ENCODE measurements at regions not wholly inside any gene's neighbourhood (a gene's known extent, or its start where the extent isn't known, plus 50 kb on each side); places are given as distances from the start of the nearest gene placed in this dataset.
"Not testable (repeated sequence)": the region's sequence is repeated elsewhere in the genome, so short reads cannot be mapped to it uniquely, and the experiment has no call there.

- Mint-ChIP-seq H3K36me3 (ENCODE audit: low read depth) (no peaks in the 10 kb centered on the region), H3K27ac (no peak overlapping the region), H3K9me3 (peaks cover 4% of the 10 kb centered on the region), H3K4me1 (ENCODE audit: low read depth) (no peaks in the 10 kb centered on the region), H3K4me3 (no peak overlapping the region), H3K27me3 (no peaks in the 10 kb centered on the region)
- no peak for ATAC-seq (ENCODE audit: poor library complexity)
- intact Hi-C loops (cut with DNase I, micrococcal nuclease) = no loop called here
- TF ChIP-seq, protein P1, sequence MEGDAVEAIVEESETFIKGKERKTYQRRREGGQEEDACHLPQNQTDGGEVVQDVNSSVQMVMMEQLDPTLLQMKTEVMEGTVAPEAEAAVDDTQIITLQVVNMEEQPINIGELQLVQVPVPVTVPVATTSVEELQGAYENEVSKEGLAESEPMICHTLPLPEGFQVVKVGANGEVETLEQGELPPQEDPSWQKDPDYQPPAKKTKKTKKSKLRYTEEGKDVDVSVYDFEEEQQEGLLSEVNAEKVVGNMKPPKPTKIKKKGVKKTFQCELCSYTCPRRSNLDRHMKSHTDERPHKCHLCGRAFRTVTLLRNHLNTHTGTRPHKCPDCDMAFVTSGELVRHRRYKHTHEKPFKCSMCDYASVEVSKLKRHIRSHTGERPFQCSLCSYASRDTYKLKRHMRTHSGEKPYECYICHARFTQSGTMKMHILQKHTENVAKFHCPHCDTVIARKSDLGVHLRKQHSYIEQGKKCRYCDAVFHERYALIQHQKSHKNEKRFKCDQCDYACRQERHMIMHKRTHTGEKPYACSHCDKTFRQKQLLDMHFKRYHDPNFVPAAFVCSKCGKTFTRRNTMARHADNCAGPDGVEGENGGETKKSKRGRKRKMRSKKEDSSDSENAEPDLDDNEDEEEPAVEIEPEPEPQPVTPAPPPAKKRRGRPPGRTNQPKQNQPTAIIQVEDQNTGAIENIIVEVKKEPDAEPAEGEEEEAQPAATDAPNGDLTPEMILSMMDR (IDR thresholded peaks at IDR 0.05) = no peak
- H3K27me3 ChIP-seq (ENCODE audit: control insufficient read depth in 1 of 2, insufficient read depth in 2 of 2, low read length in 2 of 2) = no peaks in the 10 kb centered on the region
- H3K9me3 ChIP-seq (ENCODE audit: control insufficient read depth in 1 of 2, insufficient read depth in 1 of 2, low read length in 2 of 2) = peaks cover 0 to 16% of the 10 kb centered on the region in 2 experiments
- CTCF ChIA-PET = no interaction called here
- POLR2A ChIA-PET = no interaction called here
- DNase-seq = no peak
- no peaks in the 10 kb centered on the region for H3K36me3 ChIP-seq (ENCODE audit: insufficient read depth, low read length)
- no peak overlapping the region for H3K4me3 ChIP-seq (ENCODE audit: low read length)
- H3K4me1 ChIP-seq (ENCODE audit: insufficient read depth, low read length) = no peaks in the 10 kb centered on the region
- no peak overlapping the region for H3K27ac ChIP-seq (ENCODE audit: low read depth in 1 of 2, low read length in 2 of 2)
These were observed 559.9 kb downstream of the RWDD3 start for GRCh38 chr1:95793893-95794292.

- peaks cover 0 to 12% of the 10 kb centered on the region in 2 experiments for H3K9me3 ChIP-seq (ENCODE audit: control insufficient read depth in 1 of 2, insufficient read depth in 1 of 2, low read length in 2 of 2)
- H3K27ac ChIP-seq (ENCODE audit: low read depth in 1 of 2, low read length in 2 of 2); H3K4me1 ChIP-seq (ENCODE audit: insufficient read depth, low read length); H3K27me3 ChIP-seq (ENCODE audit: control insufficient read depth in 1 of 2, insufficient read depth in 2 of 2, low read length in 2 of 2); H3K4me3 Mint-ChIP-seq; H3K27me3 Mint-ChIP-seq; H3K27ac Mint-ChIP-seq; H3K36me3 ChIP-seq (ENCODE audit: insufficient read depth, low read length); intact Hi-C loops (cut with DNase I, micrococcal nuclease); H3K4me1 Mint-ChIP-seq (ENCODE audit: low read depth); POLR2A ChIA-PET; ATAC-seq (ENCODE audit: poor library complexity); H3K4me3 ChIP-seq (ENCODE audit: low read length); CTCF ChIA-PET; H3K36me3 Mint-ChIP-seq (ENCODE audit: low read depth); DNase-seq: not testable (repeated sequence)
- peaks cover 11% of the 10 kb centered on the region for H3K9me3 Mint-ChIP-seq
These were observed 563.8 kb downstream of the RWDD3 start for GRCh38 chr1:95797761-95798160.

DNA sequence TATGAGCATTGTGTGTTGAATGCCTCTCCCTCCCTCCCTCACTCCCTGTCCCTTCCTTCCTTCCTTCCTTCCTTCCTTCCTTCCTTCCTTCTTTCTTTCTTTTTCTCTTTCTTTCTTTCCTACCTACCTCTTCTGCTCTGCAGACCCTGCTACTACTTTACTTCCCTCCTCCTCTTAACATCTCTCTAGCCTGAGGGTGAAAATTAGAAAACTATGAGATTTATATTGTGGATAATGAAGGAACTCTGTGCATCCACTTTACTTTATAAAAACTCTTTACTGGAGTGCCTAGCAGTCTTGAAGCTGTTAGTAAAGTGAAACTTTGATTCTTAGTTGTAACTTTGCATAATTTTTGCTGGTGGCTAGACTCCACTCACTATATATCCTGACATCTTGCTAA, 572.2 kb downstream of the RWDD3 start:
- H3K4me1 Mint-ChIP-seq (ENCODE audit: low read depth) = no peaks in the 10 kb centered on the region
- no peak overlapping the region for H3K4me3 Mint-ChIP-seq

DNA sequence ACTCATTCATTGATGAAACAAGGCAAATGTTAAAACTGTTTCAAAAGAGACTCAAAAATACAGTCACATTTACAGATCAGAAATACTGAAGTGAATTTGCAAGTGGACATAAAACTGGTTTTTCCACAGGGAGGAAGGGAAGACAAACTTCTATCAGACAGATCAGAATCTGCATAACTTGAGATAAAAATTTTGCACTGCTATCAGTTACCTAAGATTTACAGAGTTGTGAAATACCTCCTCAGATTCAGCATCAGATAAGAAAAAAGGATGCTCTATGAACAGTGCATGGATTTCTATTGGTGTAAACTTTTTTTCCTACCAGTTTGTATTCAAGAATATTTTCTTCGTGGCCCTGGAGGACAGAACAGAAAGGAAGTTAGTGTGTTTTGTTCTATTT, 575.4 kb downstream of the RWDD3 start:
- Histone ChIP-seq H3K9me3 (ENCODE audit: control insufficient read depth in 1 of 2, insufficient read depth in 1 of 2, low read length in 2 of 2) (no peaks in the 10 kb centered on the region), H3K4me1 (ENCODE audit: insufficient read depth, low read length) (no peaks in the 10 kb centered on the region), H3K4me3 (ENCODE audit: low read length) (no peak overlapping the region), H3K27ac (ENCODE audit: low read depth in 1 of 2, low read length in 2 of 2) (no peak overlapping the region), H3K27me3 (ENCODE audit: control insufficient read depth in 1 of 2, insufficient read depth in 2 of 2, low read length in 2 of 2) (no peaks in the 10 kb centered on the region), H3K36me3 (ENCODE audit: insufficient read depth, low read length) (no peaks in the 10 kb centered on the region)
- no peaks in the 10 kb centered on the region for H3K4me1 Mint-ChIP-seq (ENCODE audit: low read depth)
- TF ChIP-seq, protein P1 (IDR thresholded peaks at IDR 0.05) = no peak
- ChIA-PET POLR2A (no interaction called here), CTCF (no interaction called here)
- H3K27ac Mint-ChIP-seq = no peak overlapping the region
- no peaks in the 10 kb centered on the region for H3K36me3 Mint-ChIP-seq (ENCODE audit: low read depth)
- H3K27me3 Mint-ChIP-seq = no peaks in the 10 kb centered on the region
- intact Hi-C loops (cut with DNase I, micrococcal nuclease) = no loop called here
- DNase-seq = no peak
- H3K4me3 Mint-ChIP-seq = no peak overlapping the region
- H3K9me3 Mint-ChIP-seq = no peaks in the 10 kb centered on the region
- ATAC-seq (ENCODE audit: poor library complexity) = no peak

More for the DNA sequence above, 572.2 kb downstream of the RWDD3 start:
- no peaks in the 10 kb centered on the region for H3K9me3 ChIP-seq (ENCODE audit: control insufficient read depth in 1 of 2, insufficient read depth in 1 of 2, low read length in 2 of 2)
- TF ChIP-seq, protein P1 (IDR thresholded peaks at IDR 0.05) = no peak
- no peak overlapping the region for H3K27ac Mint-ChIP-seq
- no peaks in the 10 kb centered on the region for H3K27me3 ChIP-seq (ENCODE audit: control insufficient read depth in 1 of 2, insufficient read depth in 2 of 2, low read length in 2 of 2)
- no peak for DNase-seq
- ATAC-seq (ENCODE audit: poor library complexity) = no peak
- H3K4me1 ChIP-seq (ENCODE audit: insufficient read depth, low read length) = no peaks in the 10 kb centered on the region
- H3K4me3 ChIP-seq (ENCODE audit: low read length) = no peak overlapping the region
- peaks cover 3% of the 10 kb centered on the region for H3K9me3 Mint-ChIP-seq
- no peaks in the 10 kb centered on the region for H3K36me3 ChIP-seq (ENCODE audit: insufficient read depth, low read length)
- CTCF ChIA-PET = no interaction called here
- intact Hi-C loops (cut with DNase I, micrococcal nuclease) = no loop called here
- no peaks in the 10 kb centered on the region for H3K27me3 Mint-ChIP-seq
- no peaks in the 10 kb centered on the region for H3K36me3 Mint-ChIP-seq (ENCODE audit: low read depth)
- POLR2A ChIA-PET = no interaction called here
- H3K27ac ChIP-seq (ENCODE audit: low read depth in 1 of 2, low read length in 2 of 2) = no peak overlapping the region
